PC-3 (cell line): ENCODE measurements at regions not wholly inside any gene's neighbourhood (a gene's known extent, or its start where the extent isn't known, plus 50 kb on each side); places are given as distances from the start of the nearest gene placed in this dataset.
"Not testable (repeated sequence)": the region's sequence is repeated elsewhere in the genome, so short reads cannot be mapped to it uniquely, and the experiment has no call there.

Experiments
- ATAC-seq: fragments of 200-7000 bp; cut with Tn5 transposase; 2 replicates; pipeline ENCODE4 v1.9.1; 2020; ENCODE audit warnings: mild to moderate bottlenecking, moderate library complexity
- BruUV-seq: library from RNA; stranded (reverse); fragments of 400-500 nt; replicated peaks from 2 replicates; lab custom pipeline; 2021; lab: Mats Ljungman, UMichigan
- CTCF ChIA-PET: fragments of 300-600 bp; sonication (Branson Sonifier 250); formaldehyde crosslinking; loops from one replicate; lab custom pipeline; 2022; ENCODE audit warnings: antibody characterized with exemption; lab: Charles Lee
- POLR2A ChIA-PET: fragments of 300-600 bp; sonication (Branson Sonifier 250); formaldehyde crosslinking; loops from one replicate; lab custom pipeline; 2022; ENCODE audit warnings: antibody characterized with exemption; ENCODE audit not compliant: unreplicated experiment; lab: Charles Lee
- DNase-seq: peaks from one replicate; pipeline ENCODE4 v3.0.0-alpha.2; 2015
- H2AFZ ChIP-seq: fragments of 300-600 bp; sonication (generic); 2 replicates; pipeline ENCODE4 v1.6.0; 2016; ENCODE audit warnings: antibody characterized with exemption, low read length
- H3F3A ChIP-seq: fragments of 300-600 bp; sonication (generic); one replicate; pipeline ENCODE4 v1.6.0; 2017; ENCODE audit warnings: antibody characterized with exemption, low read length, control low read depth, mild to moderate bottlenecking; ENCODE audit not compliant: unreplicated experiment
- H3K27ac ChIP-seq: fragments of 300-600 bp; sonication (generic); 2 replicates; pipeline ENCODE4 v1.5.1; 2016; ENCODE audit warnings: mild to moderate bottlenecking, low read length
- H3K27me3 ChIP-seq: fragments of 300-600 bp; sonication (generic); 2 replicates; pipeline ENCODE4 v1.6.1; 2016; ENCODE audit warnings: low read length, mixed read lengths
- H3K36me3 ChIP-seq: fragments of 300-600 bp; sonication (generic); 2 replicates; pipeline ENCODE4 v1.6.1; 2016; ENCODE audit warnings: low read depth, mixed run types, low read length, mixed read lengths
- H3K4me1 ChIP-seq: fragments of 300-600 bp; sonication (generic); 2 replicates; pipeline ENCODE4 v1.5.1; 2016; ENCODE audit warnings: low read length; ENCODE audit not compliant: insufficient read depth
- H3K4me2 ChIP-seq: fragments of 300-600 bp; sonication (generic); 2 replicates; pipeline ENCODE4 v1.6.0; 2016; ENCODE audit warnings: low read length
- H3K4me3 ChIP-seq: fragments of 300-600 bp; sonication (generic); 2 replicates; pipeline ENCODE4 v1.5.1; 2016; ENCODE audit warnings: mild to moderate bottlenecking, low read length, mixed read lengths
- H3K79me2 ChIP-seq: fragments of 300-600 bp; sonication (generic); 2 replicates; pipeline ENCODE4 v1.6.1; 2017; ENCODE audit warnings: low read length, mixed read lengths
- H3K9ac ChIP-seq: fragments of 300-600 bp; sonication (generic); 2 replicates; pipeline ENCODE4 v1.6.0; 2016; ENCODE audit warnings: mild to moderate bottlenecking, low read length
- H3K9me2 ChIP-seq: fragments of 300-600 bp; sonication (generic); replicated peaks from 2 replicates; pipeline ENCODE4 v1.6.1; 2016; ENCODE audit warnings: mixed run types, low read length, mixed read lengths
- H3K9me3 ChIP-seq: fragments of 300-600 bp; sonication (generic); 2 replicates; pipeline ENCODE4 v1.6.1; 2016; ENCODE audit warnings: low read length, mixed read lengths
- H4K20me1 ChIP-seq: fragments of 300-600 bp; sonication (generic); 2 replicates; pipeline ENCODE4 v1.6.1; 2016; ENCODE audit warnings: low read length, mixed read lengths
- EZH2 ChIP-seq: fragments of 300-600 bp; sonication (generic); IDR thresholded peaks from one replicate; pipeline ENCODE4 v1.6.1; 2017; ENCODE audit warnings: antibody characterized with exemption, mild to moderate bottlenecking, low read length; ENCODE audit not compliant: unreplicated experiment
- EZH2phosphoT487 ChIP-seq: fragments of 300-600 bp; sonication (generic); IDR thresholded peaks from 2 replicates; pipeline ENCODE4 v1.6.1; 2018; ENCODE audit warnings: mild to moderate bottlenecking, antibody characterized with exemption, low read length, borderline replicate concordance
- intact Hi-C: fragments of 100-400 bp; cut with micrococcal nuclease; formaldehyde crosslinking; loops from 2 replicates; pipeline ENCODE4 v1.9.0; 2023
- TF ChIP-seq, protein P1 (sequence below): fragments of 300-600 bp; sonication (generic); conservative IDR thresholded peaks from 2 replicates; pipeline ENCODE4 v1.5.1; 2017; ENCODE audit warnings: antibody characterized with exemption, low read depth, mild to moderate bottlenecking, low read length

GRCh38 chr5:104890767-104891166, 1328.2 kb upstream of the NUDT12 start:
- no peak overlapping the region for H3K4me2 ChIP-seq
- H3K36me3 ChIP-seq, result no peaks in the 10 kb centered on the region
- H3K27ac ChIP-seq, result no peak overlapping the region
- H3F3A ChIP-seq, result no peaks in the 10 kb centered on the region
- H4K20me1 ChIP-seq, result no peaks in the 10 kb centered on the region
- no peaks in the 10 kb centered on the region for H3K27me3 ChIP-seq
- POLR2A ChIA-PET, result no interaction called here
- TF ChIP-seq EZH2, result no peak
- TF ChIP-seq EZH2phosphoT487, result no peak
- TF ChIP-seq, protein P1, sequence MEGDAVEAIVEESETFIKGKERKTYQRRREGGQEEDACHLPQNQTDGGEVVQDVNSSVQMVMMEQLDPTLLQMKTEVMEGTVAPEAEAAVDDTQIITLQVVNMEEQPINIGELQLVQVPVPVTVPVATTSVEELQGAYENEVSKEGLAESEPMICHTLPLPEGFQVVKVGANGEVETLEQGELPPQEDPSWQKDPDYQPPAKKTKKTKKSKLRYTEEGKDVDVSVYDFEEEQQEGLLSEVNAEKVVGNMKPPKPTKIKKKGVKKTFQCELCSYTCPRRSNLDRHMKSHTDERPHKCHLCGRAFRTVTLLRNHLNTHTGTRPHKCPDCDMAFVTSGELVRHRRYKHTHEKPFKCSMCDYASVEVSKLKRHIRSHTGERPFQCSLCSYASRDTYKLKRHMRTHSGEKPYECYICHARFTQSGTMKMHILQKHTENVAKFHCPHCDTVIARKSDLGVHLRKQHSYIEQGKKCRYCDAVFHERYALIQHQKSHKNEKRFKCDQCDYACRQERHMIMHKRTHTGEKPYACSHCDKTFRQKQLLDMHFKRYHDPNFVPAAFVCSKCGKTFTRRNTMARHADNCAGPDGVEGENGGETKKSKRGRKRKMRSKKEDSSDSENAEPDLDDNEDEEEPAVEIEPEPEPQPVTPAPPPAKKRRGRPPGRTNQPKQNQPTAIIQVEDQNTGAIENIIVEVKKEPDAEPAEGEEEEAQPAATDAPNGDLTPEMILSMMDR, result no peak
- H3K79me2 ChIP-seq, result no peaks in the 10 kb centered on the region
- no peak overlapping the region for H3K9ac ChIP-seq
- no peak for ATAC-seq
- no peak overlapping the region for H2AFZ ChIP-seq
- CTCF ChIA-PET, result no interaction called here
- H3K4me3 ChIP-seq, result no peak overlapping the region
- DNase-seq, result no peak
- no peaks in the 10 kb centered on the region for H3K9me2 ChIP-seq
- no peaks in the 10 kb centered on the region for H3K4me1 ChIP-seq
- intact Hi-C loops, result no loop called here
- no peaks in the 10 kb centered on the region for H3K9me3 ChIP-seq
- no TSS peak for BruUV-seq

DNA sequence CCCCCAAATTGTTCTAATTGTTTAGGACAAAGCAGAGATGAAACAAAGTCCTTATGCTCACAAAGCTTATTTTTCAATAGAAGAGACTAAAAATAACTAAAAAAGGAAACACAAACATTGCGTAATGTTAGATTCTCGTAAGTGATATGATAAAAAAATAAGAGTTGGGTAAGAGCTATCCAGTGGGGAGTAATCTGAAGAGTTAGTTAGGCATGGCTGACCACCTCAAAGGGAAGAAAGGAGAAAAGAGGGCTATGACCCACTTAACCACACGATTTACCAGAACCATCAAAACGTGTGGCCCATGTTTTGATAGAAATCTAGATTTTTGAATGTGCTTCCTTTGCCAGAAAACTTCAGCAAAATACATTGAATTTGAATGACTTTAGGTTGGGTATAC, 1296.8 kb upstream of the NUDT12 start:
- DNase-seq (no peak), ATAC-seq (no peak)
- H3K9ac ChIP-seq, result no peak overlapping the region
- ChIA-PET POLR2A (no interaction called here), CTCF (no interaction called here)
- H3K4me2 ChIP-seq, result no peak overlapping the region
- H3F3A ChIP-seq, result no peaks in the 10 kb centered on the region
- no TSS peak for BruUV-seq
- no peaks in the 10 kb centered on the region for H4K20me1 ChIP-seq
- H3K27me3 ChIP-seq, result no peaks in the 10 kb centered on the region
- intact Hi-C loops, result no loop called here
- no peak overlapping the region for H3K4me3 ChIP-seq
- no peaks in the 10 kb centered on the region for H3K9me3 ChIP-seq
- H3K27ac ChIP-seq, result no peak overlapping the region
- no peaks in the 10 kb centered on the region for H3K79me2 ChIP-seq
- H2AFZ ChIP-seq, result no peak overlapping the region
- H3K4me1 ChIP-seq, result no peaks in the 10 kb centered on the region
- no peaks in the 10 kb centered on the region for H3K9me2 ChIP-seq
- no peaks in the 10 kb centered on the region for H3K36me3 ChIP-seq
- TF ChIP-seq EZH2phosphoT487, result no peak
- TF ChIP-seq EZH2, result no peak
- TF ChIP-seq, protein P1, result no peak

DNA sequence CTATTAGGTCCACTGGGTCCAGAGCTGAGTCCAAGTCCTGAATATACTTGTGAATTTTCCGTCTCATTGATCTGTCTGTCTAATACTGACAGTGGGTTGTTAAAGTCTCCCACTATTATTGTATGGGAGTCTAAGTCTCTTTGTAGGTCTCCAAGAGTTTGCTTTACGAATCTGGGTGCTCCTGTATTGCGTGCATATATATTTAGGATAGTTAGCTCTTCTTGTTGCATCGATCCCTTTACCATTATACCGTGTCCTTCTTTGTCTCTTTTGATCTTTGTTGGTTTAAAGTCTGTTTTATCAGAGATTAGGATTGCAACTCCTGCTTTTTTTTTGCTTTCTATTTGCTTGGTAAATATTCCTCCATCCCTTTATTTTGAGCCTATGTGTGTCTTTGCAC, 1289.5 kb upstream of the NUDT12 start:
- H3K27me3 ChIP-seq, H3F3A ChIP-seq, POLR2A ChIA-PET, H3K9me3 ChIP-seq, H3K4me3 ChIP-seq, H2AFZ ChIP-seq, DNase-seq, H4K20me1 ChIP-seq, ATAC-seq, H3K36me3 ChIP-seq, CTCF ChIA-PET, H3K9ac ChIP-seq, intact Hi-C loops, H3K4me2 ChIP-seq, H3K79me2 ChIP-seq, BruUV-seq, H3K4me1 ChIP-seq, H3K9me2 ChIP-seq, H3K27ac ChIP-seq: not testable (repeated sequence)
